ENCODE measurements at regions not wholly inside any gene's neighbourhood (a gene's known extent, or its start where the extent isn't known, plus 50 kb on each side); places are given as distances from the start of the nearest gene placed in this dataset.
"Not testable (repeated sequence)": the region's sequence is repeated elsewhere in the genome, so short reads cannot be mapped to it uniquely, and the experiment has no call there.

GRCh38 chr7:27434756-27435400, 192.3 kb downstream of the EVX1 start:
- Histone ChIP-seq H3K27me3 (no peaks in the 10 kb centered on the region), H3K27ac (no peak overlapping the region), H3K4me1 (no peaks in the 10 kb centered on the region), H3K4me3 (no peak overlapping the region), H3K9me3 (no peaks in the 10 kb centered on the region), H3K36me3 (no peaks in the 10 kb centered on the region)
- TF ChIP-seq, protein P1, sequence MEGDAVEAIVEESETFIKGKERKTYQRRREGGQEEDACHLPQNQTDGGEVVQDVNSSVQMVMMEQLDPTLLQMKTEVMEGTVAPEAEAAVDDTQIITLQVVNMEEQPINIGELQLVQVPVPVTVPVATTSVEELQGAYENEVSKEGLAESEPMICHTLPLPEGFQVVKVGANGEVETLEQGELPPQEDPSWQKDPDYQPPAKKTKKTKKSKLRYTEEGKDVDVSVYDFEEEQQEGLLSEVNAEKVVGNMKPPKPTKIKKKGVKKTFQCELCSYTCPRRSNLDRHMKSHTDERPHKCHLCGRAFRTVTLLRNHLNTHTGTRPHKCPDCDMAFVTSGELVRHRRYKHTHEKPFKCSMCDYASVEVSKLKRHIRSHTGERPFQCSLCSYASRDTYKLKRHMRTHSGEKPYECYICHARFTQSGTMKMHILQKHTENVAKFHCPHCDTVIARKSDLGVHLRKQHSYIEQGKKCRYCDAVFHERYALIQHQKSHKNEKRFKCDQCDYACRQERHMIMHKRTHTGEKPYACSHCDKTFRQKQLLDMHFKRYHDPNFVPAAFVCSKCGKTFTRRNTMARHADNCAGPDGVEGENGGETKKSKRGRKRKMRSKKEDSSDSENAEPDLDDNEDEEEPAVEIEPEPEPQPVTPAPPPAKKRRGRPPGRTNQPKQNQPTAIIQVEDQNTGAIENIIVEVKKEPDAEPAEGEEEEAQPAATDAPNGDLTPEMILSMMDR (IDR thresholded peaks at IDR 0.05) = no peak
- intact Hi-C loops (cut with DNase I) = no loop called here
- DNase-seq (ENCODE audit: low spot score in 2 of 2) = no peak

GRCh38 chr7:27435461-27435860, 192.9 kb downstream of the EVX1 start:
- Histone ChIP-seq H3K9me3 (no peaks in the 10 kb centered on the region), H3K36me3 (no peaks in the 10 kb centered on the region), H3K27ac (no peak overlapping the region), H3K4me1 (no peaks in the 10 kb centered on the region), H3K4me3 (no peak overlapping the region), H3K27me3 (no peaks in the 10 kb centered on the region)
- TF ChIP-seq, protein P1 (IDR thresholded peaks at IDR 0.05) = no peak
- intact Hi-C loops (cut with DNase I) = no loop called here
- no peak for DNase-seq (ENCODE audit: low spot score in 2 of 2)

DNA sequence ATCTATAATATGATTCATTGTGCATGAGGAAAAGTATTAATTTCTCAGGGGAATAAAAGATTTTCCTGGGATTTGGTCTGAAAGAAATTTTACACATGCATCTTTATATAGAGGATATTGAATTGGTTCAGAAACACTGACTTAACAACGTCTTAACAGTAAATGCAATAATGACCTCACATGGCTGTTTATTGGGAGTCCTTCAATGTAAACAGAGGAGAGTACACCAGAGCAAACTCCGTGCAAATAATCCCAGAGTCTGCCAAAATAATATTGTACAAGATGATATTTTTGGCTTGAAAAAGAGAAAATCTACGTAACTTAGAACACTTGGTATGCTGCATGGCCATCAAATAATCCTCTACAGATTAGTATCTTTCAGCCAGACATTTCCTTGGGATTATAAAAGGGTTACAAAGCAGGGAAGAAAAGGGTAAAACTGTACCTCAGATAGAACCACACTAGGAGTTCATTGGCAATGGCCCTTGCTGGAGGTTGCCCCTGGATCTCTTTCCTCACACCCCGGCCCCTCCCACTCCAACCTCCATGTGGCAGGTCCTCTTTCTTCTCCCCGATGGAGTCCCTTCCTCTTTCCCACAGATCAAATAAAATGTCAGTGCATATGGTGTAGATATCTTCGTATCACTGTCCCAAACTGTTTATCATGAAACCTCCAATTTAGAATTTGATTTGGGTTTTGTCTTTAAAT, 196.4 kb downstream of the EVX1 start:
- intact Hi-C loops (cut with DNase I) = no loop called here
- TF ChIP-seq, protein P1 (IDR thresholded peaks at IDR 0.05) = no peak
- Histone ChIP-seq H3K4me1 (no peaks in the 10 kb centered on the region), H3K4me3 (no peak overlapping the region), H3K27me3 (no peaks in the 10 kb centered on the region), H3K9me3 (no peaks in the 10 kb centered on the region), H3K36me3 (no peaks in the 10 kb centered on the region), H3K27ac (no peak overlapping the region)
- DNase-seq (ENCODE audit: low spot score in 2 of 2) = no peak

GRCh38 chr7:27442455-27442854, 199.9 kb downstream of the EVX1 start:
- H3K27me3 ChIP-seq = no peaks in the 10 kb centered on the region
- H3K27ac ChIP-seq = no peak overlapping the region
- intact Hi-C loops (cut with DNase I) = no loop called here
- no peak overlapping the region for H3K4me3 ChIP-seq
- no peak for DNase-seq (ENCODE audit: low spot score in 2 of 2)
- no peaks in the 10 kb centered on the region for H3K36me3 ChIP-seq
- no peaks in the 10 kb centered on the region for H3K9me3 ChIP-seq
- TF ChIP-seq, protein P1 (IDR thresholded peaks at IDR 0.05) = no peak
- no peaks in the 10 kb centered on the region for H3K4me1 ChIP-seq

DNA sequence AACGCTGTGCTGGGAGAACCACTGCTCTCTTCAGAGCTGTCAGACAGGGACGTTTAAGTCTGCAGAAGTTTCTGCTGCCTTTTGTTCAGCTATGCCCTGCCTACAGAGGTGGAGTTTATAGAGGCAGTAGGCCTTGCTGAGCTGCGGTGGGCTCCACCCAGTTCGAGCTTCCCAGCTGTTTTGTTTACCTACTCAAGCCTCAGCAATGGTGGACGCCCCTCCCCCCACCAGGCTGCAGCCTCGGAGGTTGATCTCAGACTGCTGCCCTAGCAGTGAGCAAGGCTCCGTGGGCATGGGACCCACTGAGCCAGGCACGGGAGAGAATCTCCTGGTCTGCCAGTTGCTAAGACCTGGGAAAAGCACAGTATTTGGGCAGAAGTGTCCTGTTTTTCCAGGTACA, 206.4 kb downstream of the EVX1 start:
- intact Hi-C loops (cut with DNase I); H3K36me3 ChIP-seq; H3K27me3 ChIP-seq; H3K27ac ChIP-seq; H3K4me1 ChIP-seq; H3K4me3 ChIP-seq; DNase-seq (ENCODE audit: low spot score in 2 of 2); H3K9me3 ChIP-seq: not testable (repeated sequence)

- intact Hi-C loops (cut with DNase I) = no loop called here
- H3K27me3 ChIP-seq = no peaks in the 10 kb centered on the region
- no peaks in the 10 kb centered on the region for H3K36me3 ChIP-seq
- H3K9me3 ChIP-seq = no peaks in the 10 kb centered on the region
- TF ChIP-seq, protein P1 (IDR thresholded peaks at IDR 0.05) = no peak
- DNase-seq (ENCODE audit: low spot score in 2 of 2) = no peak
- H3K4me3 ChIP-seq = no peak overlapping the region
- no peak overlapping the region for H3K27ac ChIP-seq
- no peaks in the 10 kb centered on the region for H3K4me1 ChIP-seq
Observed at GRCh38 chr7:27453702-27454405, 208.8 kb downstream of the HIBADH start.

DNA sequence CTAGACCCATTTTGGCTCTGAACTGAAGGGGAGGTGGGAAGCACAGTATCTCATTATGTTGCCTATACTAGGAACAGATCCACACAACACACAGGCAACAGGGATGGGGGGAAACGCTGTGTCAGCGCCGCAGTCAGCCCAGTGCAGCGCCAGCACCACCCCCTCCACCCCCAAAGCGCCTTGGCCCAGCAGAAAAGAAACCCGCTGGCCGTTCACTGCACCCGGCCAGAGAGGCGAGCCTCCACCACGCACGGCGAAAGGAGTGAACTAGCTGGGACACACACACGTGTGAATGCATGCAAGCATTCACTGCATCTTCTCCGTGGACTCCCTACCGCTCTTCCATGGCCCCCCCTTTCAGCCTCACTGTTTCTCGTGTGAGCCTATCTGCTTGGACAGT, 205.6 kb downstream of the HIBADH start:
- H3K27me3 ChIP-seq; H3K4me3 ChIP-seq; H3K9me3 ChIP-seq; intact Hi-C loops (cut with DNase I); DNase-seq (ENCODE audit: low spot score in 2 of 2); H3K4me1 ChIP-seq; H3K36me3 ChIP-seq; H3K27ac ChIP-seq: not testable (repeated sequence)

DNA sequence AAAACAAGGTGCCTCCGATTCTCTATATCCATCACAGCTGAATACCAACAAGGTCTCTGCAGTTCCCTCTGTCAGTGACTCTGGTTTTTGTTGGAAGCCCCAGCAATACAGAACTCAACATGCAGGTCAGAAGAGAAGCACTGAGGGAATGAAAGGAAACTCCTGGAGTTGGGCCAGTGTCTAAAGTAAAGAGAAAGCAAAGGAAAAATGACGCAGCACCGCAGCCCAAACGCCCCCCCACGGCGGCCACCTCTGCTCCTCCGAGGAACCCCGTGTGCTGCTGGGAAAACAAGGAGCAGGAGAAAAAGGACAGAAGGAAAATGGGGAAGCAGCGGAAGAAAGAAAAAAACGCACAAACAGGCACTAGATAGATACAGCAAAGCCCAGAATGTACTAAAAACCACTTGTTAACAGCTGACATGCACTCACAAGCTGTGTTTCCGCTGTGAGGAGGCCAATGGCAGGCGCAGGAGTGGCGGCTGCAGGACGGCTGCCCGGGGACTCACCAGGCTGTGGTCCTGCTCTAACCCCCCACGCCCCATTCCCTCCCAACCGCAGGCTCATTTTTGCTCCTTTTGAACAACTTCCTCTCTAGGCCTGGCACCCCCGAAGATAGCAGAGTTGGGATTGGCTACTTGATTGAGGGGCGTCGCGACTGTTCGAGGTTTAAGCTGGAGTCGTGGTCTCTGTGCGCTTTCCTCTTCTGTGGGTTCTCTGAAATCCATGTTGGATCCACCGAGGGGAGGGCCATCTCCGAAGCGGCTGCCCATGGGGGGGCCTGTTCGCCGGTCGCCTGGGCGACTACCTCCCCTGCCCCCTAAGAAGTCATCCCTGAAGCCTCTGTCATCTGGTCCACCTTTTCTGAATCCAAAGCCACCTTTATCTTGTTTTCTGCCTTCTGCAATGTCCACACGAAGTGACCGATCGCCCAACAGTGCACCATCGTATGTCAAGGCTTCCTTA, 204.8 kb downstream of the HIBADH start:
- H3K4me1 ChIP-seq; H3K4me3 ChIP-seq; intact Hi-C loops (cut with DNase I); H3K36me3 ChIP-seq; H3K27me3 ChIP-seq; H3K9me3 ChIP-seq; H3K27ac ChIP-seq; DNase-seq (ENCODE audit: low spot score in 2 of 2): not testable (repeated sequence)
